HG03457 (cell line): ENCODE measurements at regions not wholly inside any gene's neighbourhood (a gene's known extent, or its start where the extent isn't known, plus 50 kb on each side); places are given as distances from the start of the nearest gene placed in this dataset.
"Not testable (repeated sequence)": the region's sequence is repeated elsewhere in the genome, so short reads cannot be mapped to it uniquely, and the experiment has no call there.

ENCODE experiments used
- ATAC-seq: cut with Tn5 transposase; IDR thresholded peaks from one replicate; pipeline ENCODE4 v1.9.1; 2021; ENCODE audit warnings: moderate number of reproducible peaks; ENCODE audit not compliant: unreplicated experiment

DNA sequence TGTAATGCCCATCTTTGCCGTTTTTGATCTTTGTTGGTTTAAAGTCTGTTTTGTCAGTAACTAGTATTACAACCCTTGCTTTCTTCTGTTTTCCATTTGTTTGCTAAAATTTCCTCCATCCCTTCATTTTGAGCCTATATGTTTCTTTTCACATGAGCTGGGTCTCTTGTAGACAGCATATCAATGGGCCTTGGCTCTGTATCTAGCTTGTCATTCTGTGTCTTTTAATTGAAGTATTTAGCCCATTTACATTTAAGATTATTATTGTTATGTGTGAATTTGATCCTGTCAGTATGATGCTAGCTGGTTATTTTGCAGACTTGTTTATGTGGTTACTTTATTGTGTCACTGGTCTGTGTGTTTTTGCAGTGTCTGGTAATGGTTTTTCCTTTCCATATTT is 913.2 kb downstream of the TRHDE start:
- no peak for ATAC-seq

DNA sequence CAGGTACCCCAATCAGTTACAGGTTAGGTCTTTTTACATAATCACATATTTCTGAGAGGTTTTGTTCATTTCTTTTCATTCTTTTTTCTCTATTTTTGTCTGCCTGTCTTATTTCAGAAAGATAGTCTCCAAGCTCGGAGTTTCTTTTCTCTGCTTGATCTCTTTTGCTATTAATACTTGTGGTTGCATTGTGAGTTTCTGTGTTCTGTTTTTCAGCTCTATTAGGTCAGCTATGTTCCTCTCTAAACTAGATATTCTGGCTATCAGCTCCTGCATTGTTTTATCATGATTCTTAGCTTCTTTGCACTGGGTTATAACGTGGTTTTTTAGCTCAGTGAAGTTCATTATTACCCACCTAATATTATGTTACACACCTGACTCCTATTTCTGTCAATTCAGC is 914.1 kb downstream of the TRHDE start:
- no peak for ATAC-seq

DNA sequence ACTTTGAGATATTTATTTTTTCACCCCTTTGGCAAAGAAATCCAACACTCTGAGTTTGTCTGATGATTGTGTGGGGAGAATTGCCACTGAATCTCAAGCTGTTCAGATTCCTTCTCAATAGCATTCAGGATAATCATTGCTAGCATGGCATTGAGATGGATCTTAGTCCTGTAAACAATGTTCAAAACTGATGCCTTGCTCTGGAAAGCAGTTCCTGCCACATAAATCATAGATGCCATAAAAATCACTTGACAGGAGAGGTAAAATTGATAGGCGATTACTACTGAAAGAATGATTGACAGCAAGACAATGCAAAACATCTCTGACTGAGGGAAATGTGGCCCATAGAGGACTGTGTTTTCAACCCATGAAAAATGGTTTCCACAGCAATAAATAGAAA is 915.6 kb downstream of the TRHDE start:
- no peak for ATAC-seq

DNA sequence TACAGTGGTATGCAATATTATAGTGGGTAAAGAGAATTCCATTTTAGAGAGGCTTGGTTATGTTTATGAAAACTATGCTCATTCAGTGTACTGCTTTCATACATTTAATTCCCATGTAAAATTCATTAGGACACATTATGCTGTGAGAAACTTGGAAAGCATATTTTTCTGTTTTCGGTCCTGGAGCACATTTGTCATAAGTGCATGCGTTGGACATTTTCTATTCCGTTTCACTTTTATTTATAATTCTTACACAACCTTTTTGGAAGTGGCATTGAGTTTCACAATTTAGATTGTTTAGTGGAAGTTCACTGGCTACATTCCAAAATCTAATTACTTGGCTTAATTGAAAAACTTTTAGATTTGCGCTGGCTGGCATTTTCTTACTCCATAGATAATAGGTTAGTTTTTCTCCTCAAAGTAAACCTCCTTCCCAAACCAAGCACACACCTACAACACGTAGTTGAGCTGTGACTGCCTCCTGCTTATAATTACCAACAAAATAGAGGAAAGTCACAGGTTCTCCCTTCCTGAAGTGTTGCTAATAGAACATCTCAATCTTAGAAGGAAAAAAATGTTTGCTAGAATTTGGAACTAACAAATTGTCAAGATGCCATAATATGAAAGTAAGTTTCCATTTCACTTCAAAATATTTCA is 938.5 kb downstream of the TRHDE start:
- no peak for ATAC-seq

DNA sequence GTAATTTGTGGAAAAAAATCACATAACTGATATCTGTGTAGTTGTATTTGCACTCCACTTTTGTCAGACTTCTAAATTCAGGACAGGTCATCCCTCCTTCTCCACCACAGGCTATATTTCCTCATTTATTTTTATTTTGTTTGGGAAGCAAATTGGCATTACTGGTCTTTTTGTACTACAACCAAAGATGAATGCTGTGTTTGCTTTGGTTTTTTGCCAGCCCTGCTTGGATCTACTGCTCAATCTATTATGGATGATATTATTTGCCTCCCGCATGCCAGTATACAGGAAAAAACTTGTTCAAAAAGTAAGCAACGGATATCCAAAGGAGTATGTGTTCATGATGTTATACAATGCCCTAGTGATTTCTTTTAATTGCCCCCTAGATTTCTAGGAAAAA is 948.8 kb downstream of the TRHDE start:
- no peak for ATAC-seq

DNA sequence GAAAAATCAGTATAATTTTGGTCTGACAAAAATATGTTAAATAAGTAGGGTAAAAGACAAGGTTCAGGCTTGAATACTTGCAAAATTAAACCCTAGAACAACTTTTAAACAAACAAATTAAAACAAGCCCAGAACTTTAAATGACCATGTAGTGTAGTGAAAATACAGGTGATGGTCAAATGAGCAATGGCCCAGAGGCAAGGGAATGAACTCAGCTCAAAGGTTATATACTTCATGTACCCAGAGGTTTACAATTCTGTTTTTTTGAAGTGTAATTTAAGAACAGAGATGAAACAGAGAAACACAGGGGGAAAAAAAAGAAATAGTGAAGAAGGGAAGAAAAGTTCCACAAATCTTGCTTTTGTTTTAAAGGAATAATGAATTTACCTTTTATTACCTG is 949.2 kb downstream of the TRHDE start:
- no peak for ATAC-seq

DNA sequence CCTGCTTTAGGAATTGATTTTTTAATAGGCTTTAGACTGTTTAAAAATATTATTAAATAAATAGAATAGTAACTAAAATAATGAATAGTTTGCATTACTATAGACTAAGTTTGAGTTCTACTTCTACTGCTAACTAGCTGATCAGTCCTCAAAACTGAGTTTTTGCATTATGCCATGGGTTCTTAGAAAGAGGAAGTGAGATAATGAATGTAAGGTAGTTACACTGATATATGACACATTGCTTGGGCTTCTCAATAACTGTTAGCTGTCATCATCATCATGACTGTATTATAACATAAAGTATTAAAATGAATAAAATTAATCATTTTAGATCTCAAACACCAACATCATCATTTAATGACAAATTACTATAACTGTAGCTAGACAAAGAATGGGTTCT is 949.7 kb downstream of the TRHDE start:
- ATAC-seq = no peak

DNA sequence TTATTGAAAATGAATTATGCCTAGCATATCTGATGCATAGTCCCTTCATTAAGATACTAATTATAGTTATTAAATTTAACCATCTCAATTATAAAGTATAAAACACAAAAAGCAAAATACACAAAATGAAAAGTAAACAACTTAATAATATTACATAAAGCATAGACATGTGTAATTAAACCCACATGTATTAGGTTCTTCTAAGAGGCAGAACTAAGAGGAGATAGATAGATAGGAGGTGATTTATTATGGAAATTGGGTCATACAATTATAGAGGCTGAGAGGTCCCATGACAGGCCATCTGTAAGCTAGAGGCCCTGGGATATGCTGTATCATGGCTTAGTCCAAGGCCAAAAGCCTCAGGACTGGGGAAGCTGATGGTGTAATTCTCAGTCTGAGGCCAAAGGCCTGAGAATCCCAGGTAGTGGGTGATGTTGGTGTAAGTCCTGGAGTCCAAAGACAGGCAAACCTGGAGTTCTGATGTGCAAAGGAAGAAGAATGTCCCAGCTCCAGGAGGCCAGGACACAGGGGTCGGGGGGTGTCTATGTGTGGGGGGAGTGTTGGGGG is 953.3 kb downstream of the TRHDE start:
- no peak for ATAC-seq

DNA sequence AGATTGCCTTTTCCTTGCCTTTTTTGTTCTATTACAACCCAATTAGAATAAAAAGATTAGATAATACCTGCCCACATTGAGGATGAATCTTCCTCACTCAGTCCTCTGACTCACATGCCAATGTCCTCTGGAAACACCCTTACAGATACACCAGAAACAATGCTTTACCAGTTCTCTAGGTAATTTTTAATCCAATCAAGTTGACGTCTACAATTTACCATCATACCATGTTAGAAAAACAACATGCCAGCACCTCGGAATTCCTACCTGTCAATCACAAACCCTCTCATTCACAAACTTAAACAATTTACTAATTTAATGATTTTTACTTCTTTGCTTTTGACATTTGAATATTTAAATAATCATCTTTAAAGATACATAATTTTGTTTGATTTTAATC is 953.8 kb downstream of the TRHDE start:
- no peak for ATAC-seq

DNA sequence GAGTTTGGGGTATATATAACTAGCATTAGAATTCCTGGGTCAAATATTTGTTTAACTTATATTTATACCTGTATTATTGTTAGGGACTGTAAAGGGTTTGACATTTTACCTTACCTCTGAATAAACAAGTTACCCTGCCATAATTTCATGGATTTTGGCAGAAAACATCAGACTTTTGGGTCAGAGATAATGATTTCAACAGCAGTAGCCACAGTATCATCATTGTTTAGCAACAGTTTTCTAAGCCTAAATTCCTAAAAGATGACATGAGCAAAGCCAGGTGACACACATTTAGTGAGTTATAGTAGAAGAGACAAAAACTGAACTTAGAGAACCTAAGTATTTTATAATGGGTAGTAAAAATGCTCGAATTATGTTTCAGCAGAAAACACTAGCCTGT is 954.4 kb downstream of the TRHDE start:
- ATAC-seq = no peak

DNA sequence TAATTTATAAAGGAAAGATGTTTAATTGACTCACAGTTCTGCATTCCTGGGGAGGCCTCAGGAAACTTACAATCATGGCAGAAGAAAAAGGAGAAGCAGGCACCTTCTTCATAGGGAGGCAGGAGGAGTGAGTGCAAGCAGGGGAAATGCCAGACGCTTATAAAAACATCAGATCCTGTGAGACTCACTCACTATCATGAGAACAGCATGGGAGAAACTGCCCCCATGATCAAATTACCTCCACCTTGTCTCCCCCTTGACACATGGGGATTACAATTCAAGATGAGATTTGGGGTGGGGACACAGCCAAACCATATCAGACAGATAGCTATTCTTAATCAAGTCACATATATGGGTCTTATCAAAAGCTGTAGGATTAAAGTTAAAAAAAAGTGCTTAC is 956.7 kb downstream of the TRHDE start:
- not testable (repeated sequence) for ATAC-seq

DNA sequence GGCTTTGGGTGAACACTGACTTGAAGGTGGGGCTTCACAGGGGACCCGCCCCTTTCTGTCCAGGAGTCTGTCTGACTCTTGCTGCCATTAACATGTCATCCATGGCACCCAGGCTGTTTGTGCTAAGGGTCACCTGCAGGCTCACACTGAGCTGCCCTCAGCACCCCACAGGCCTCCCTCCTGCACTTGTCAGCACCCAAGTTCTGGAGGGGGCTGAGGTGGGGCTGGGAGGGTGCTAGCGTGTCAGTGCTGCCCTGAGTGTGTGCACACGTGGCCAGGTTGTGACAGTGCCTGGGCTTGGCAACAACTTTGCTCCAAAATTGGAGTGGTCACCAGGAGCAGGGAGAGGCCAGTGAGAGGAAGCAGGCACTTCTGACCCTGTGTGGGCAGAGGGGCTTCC is 963.2 kb downstream of the TRHDE start:
- no peak for ATAC-seq

DNA sequence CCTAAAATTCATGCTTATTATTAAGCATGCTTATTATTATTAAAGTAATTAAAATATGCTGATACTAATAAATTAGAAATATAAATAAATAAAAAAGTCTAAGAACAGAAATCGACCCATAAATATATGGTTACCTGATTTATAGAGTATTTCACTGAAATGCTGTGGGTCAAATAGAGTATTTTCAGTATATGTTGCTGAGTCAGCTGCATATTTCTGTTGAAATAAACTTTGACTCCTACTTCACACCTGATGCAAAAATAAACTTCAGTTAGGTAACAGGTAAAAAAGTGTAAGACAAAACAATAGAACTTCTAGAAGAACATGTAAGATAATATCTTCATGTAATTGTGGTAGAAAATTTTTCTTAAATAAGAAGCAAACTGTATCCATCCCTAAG is 967.9 kb downstream of the TRHDE start:
- no peak for ATAC-seq

DNA sequence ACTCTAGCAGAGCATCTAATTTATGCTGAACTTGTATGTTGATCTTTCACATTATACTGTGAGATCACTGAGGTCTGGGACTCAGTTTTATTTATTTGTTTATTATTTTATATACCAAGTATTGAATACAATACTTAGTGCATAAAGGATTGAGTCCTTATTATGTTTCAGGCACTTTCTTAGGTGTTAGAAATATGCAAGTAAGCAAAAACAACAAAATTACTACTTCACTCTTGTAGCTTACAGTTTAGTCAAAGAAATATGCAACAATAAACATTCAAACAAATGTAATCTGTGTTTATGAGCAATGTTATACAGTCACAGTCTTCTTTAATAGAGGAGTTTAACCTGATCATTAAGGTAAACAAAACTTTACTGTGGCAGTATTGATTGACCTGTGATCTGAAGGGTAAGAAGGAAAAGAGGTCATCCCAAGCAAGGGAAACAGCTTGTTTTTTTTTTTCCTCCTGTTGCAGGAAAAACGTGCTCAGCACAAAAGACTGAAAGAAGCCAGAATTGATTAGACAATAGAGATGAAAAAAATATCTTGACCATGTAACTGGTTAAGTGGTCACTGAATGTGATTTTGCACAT is 990.7 kb downstream of the TRHDE start:
- no peak for ATAC-seq

DNA sequence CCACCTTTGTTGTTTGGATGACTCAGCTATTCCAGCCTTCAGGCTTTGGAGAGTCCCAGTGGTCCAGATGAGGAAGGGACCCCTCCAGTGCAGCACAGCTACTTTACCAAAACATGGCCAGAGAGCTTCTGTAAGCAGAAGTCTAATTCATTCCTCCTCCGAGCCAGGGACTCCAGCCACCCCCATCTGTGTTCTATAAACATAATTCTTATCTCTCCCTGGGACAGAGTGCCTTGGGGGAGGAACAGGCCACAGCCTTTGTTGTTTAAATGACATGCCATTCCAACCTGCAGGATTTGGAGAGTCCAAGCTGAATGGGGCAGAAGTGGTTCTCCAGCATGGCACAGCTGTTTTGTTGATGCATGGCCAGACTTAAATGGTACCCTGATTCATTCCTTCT is 994.0 kb downstream of the TRHDE start:
- no peak for ATAC-seq

DNA sequence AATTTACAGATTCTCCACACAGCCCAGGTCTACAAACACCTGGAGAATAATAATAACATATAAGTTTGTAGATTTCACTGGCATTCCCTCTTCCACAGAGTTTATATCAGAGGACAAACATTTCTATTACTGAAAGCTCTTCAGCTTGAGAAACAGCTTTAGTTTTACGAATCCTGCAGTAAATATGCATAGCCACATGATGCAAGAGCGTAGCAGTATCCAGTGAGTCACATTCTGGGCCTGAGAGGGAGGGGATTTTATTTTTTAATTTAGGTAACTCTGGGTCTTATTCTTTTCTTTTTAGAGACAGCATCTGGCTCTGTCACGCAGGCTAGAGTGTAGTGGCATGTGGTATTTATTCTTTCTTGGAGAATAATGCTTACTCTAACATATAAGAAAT is 1002.8 kb downstream of the TRHDE start:
- ATAC-seq = no peak

DNA sequence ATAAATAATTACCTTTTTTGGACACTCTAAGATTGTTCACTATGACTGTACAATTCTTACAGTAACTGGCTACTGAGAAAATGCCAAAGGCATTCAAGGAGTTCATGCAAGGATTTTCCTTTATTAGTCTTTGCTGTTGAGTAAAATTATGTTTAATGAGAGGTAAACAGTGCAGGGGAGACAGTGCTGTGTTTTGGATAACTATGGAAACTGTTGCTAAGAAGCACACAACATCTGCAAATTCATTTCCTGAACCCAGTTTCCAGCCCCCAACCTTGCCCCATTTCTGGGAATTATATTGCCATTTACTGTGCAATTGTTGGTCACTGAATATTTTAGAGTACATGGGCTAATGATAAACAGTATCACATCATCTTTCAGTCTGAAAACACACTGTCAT is 1005.8 kb downstream of the TRHDE start:
- no peak for ATAC-seq

DNA sequence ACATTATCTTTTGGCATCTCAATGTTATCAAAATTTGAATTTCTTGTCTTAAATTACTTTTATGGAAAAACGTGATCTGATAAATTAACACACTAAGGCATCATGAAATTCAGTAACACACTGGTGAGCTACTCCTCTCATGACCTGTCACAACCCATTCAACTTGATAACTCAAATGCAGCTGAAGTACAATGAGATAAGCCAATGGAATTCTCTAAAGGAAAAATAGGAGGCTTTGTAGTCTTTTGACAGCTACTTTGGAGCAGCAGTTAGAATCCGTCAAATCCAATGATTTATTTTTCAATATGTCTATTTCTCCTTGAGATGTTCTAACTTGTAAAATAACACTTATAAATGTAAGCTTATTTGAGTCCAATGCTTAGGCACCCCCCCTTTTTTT is 1029.4 kb downstream of the TRHDE start:
- ATAC-seq = no peak

DNA sequence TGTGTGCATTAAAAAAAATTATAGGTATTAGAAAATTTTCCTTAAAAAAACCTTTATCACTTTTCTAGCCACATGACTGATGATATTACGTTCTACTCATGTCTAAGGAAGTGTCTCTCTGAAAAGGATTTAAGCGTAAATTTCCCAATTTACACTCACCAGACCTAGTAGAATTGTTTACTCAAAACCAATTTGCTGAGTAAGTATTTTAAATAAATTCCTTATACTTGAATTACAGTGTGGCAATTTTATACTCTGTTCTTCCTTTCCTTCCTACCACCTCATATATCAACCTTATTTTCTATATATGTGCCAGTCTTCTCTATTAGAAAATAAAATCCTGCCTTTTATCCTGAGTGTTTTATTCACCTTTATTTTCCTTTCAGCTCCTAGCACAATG is 1035.1 kb downstream of the TRHDE start:
- no peak for ATAC-seq

DNA sequence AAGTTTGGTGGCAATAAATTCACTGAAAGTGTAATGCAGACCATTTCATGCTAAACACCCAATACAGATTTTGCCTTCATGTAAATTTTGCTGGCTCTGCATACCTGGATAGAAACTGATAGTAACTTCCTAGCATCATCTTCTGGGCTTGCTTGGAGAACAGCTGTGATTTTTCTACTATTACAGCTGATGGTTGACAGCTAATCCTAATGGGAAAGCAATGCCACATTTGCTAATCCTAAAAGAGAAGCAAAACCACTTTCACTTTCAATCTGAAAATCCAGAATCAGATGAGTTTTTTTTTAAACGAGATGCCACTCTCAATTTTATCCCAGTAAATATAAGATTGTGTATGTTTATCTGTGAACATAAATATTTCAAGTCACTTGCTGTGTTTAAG is 1035.9 kb downstream of the TRHDE start:
- no peak for ATAC-seq

DNA sequence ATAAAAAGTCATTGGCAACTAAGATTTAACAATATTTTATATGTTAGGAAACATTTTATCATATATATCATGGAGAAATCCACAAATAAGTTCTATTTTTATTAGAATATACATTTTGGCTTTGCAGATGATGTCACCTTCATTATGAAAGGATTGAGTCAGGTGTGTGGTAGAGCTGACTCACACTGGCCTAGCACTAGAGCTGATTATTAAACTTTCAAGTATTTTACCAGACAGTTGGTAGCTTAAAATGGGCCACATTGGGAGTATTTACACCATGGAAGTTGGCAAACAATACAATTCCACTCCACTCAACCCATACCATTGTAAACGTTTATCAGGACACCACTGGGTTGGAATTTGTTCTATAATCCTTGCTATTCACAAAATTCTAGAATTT is 1036.6 kb downstream of the TRHDE start:
- no peak for ATAC-seq

DNA sequence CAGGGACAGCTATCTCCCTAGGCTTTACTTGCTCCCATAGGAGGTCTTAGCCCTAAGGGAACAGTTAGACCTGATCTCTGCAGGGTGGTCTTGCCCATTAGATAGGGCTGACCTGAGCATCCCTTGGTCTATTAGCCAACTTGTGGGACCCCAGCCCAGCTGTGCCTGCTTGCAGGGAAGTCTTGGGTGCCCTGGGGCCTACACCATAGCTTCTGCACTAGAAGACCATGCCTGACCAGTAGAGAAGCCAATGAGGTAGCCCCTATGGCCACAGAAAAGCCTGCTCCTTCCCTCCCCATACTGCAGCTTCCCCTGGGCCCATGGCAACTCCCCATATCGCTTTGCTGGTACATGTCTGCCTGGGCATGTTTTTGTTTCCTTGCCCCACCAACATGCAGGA is 1049.1 kb downstream of the TRHDE start:
- no peak for ATAC-seq

DNA sequence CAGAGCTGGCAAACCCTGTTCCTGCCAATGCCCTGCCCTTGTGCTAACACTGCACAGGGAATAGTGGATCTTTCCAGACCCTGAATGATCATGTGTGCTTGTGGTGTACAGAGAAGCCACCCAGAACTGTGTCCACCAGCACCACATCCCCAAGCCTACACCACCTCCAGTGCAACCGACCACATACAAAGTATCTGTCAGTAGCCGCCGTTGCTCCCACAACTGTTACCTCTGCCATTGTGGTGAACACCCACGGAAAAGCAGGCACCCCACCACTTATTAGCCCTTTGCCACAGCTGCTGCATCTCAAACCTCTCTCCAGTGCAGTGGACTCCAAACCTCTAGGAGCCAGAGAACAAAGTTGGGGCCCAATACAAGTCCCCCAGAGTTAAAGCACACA is 1049.6 kb downstream of the TRHDE start:
- ATAC-seq = no peak
